H9 (cell line): ENCODE measurements at regions not wholly inside any gene's neighbourhood (a gene's known extent, or its start where the extent isn't known, plus 50 kb on each side); places are given as distances from the start of the nearest gene placed in this dataset.

Experiments used
- DNase-seq: peaks from one replicate; pipeline ENCODE4 v3.0.0-alpha.2; 2017
- H2AFZ ChIP-seq: one replicate; pipeline ENCODE4 v1.6.1; 2013; ENCODE audit warnings: mild to moderate bottlenecking, low read length, control low read depth, moderate library complexity
- H2AK5ac ChIP-seq: 2 replicates; pipeline ENCODE4 v1.6.1; 2013; ENCODE audit warnings: low read length, control low read depth, mixed read lengths; ENCODE audit not compliant: insufficient read length
- H2BK120ac ChIP-seq: one replicate; pipeline ENCODE4 v1.6.1; 2013; ENCODE audit warnings: low read depth, mild to moderate bottlenecking, low read length, control low read depth, inconsistent platforms; ENCODE audit not compliant: poor library complexity, severe bottlenecking
- H2BK12ac ChIP-seq: 2 replicates; pipeline ENCODE4 v1.6.1; 2013; ENCODE audit warnings: low read length, control low read depth, mixed read lengths, low read depth; ENCODE audit not compliant: insufficient read length
- H2BK15ac ChIP-seq: 2 replicates; pipeline ENCODE4 v1.6.1; 2013; ENCODE audit warnings: low read depth, low read length, control low read depth
- H2BK20ac ChIP-seq: one replicate; pipeline ENCODE4 v1.6.1; 2013; ENCODE audit warnings: low read depth, mild to moderate bottlenecking, low read length, control low read depth, inconsistent platforms; ENCODE audit not compliant: poor library complexity, severe bottlenecking
- H2BK5ac ChIP-seq: 2 replicates; pipeline ENCODE4 v1.6.1; 2013; ENCODE audit warnings: low read length, control low read depth, mixed read lengths; ENCODE audit not compliant: insufficient read length
- H3K14ac ChIP-seq: 2 replicates; pipeline ENCODE4 v1.6.1; 2013; ENCODE audit warnings: low read length, control low read depth; ENCODE audit not compliant: insufficient read depth
- H3K18ac ChIP-seq: 2 replicates; pipeline ENCODE4 v1.6.1; 2013; ENCODE audit warnings: low read depth, mild to moderate bottlenecking, mixed read lengths, low read length, control low read depth; ENCODE audit not compliant: insufficient read length
- H3K23ac ChIP-seq: 2 replicates; pipeline ENCODE4 v1.6.1; 2013; ENCODE audit warnings: low read length, control low read depth, mixed read lengths, low read depth; ENCODE audit not compliant: insufficient read length
- H3K23me2 ChIP-seq: 2 replicates; pipeline ENCODE4 v1.6.1; 2013; ENCODE audit warnings: low read depth, mild to moderate bottlenecking, mixed read lengths, low read length, control low read depth; ENCODE audit not compliant: insufficient read length, poor library complexity, severe bottlenecking
- H3K27ac ChIP-seq: 2 replicates; pipeline ENCODE4 v1.5.1; 2013; ENCODE audit warnings: low read length, control low read depth, mixed read lengths, low read depth; ENCODE audit not compliant: insufficient read length
- H3K27me3 ChIP-seq: 2 replicates; pipeline ENCODE4 v1.6.1; 2013; ENCODE audit warnings: low read length, control low read depth, inconsistent platforms; ENCODE audit not compliant: insufficient read depth
- H3K4ac ChIP-seq: 2 replicates; pipeline ENCODE4 v1.6.1; 2013; ENCODE audit warnings: low read depth, mild to moderate bottlenecking, control low read depth, inconsistent platforms, low read length, moderate library complexity
- H3K4me1 ChIP-seq: 2 replicates; pipeline ENCODE4 v1.6.1; 2013; ENCODE audit warnings: low read length, control low read depth, inconsistent platforms; ENCODE audit not compliant: insufficient read depth
- H3K4me2 ChIP-seq: 2 replicates; pipeline ENCODE4 v1.6.1; 2013; ENCODE audit warnings: low read length, control low read depth, mixed read lengths; ENCODE audit not compliant: insufficient read length, insufficient read depth
- H3K56ac ChIP-seq: 2 replicates; pipeline ENCODE4 v1.6.1; 2013; ENCODE audit warnings: low read depth, mild to moderate bottlenecking, mixed read lengths, low read length, control low read depth; ENCODE audit not compliant: insufficient read length
- H3K79me1 ChIP-seq: 2 replicates; pipeline ENCODE4 v1.6.1; 2013; ENCODE audit warnings: low read depth, mild to moderate bottlenecking, moderate library complexity, low read length, control low read depth, inconsistent platforms; ENCODE audit not compliant: insufficient read depth, poor library complexity, severe bottlenecking
- H3K79me2 ChIP-seq: 2 replicates; pipeline ENCODE4 v1.6.1; 2013; ENCODE audit warnings: low read length, control low read depth, inconsistent platforms; ENCODE audit not compliant: insufficient read depth
- H3K9ac ChIP-seq: 2 replicates; pipeline ENCODE4 v1.6.1; 2013; ENCODE audit warnings: low read length, control low read depth, mixed read lengths; ENCODE audit not compliant: insufficient read length; ENCODE audit errors: extremely low read depth
- H3K9me3 ChIP-seq: one replicate; pipeline ENCODE4 v1.6.1; 2013; ENCODE audit warnings: low read depth, low read length, inconsistent platforms; ENCODE audit not compliant: control insufficient read depth
- H3T11ph ChIP-seq: one replicate; pipeline ENCODE4 v1.6.1; 2013; ENCODE audit warnings: mild to moderate bottlenecking, low read length, control low read depth, inconsistent platforms
- H4K20me1 ChIP-seq: one replicate; pipeline ENCODE4 v1.6.1; 2013; ENCODE audit not compliant: control insufficient read depth, insufficient read length, insufficient read depth
- H4K5ac ChIP-seq: 2 replicates; pipeline ENCODE4 v1.6.1; 2013; ENCODE audit warnings: low read depth, mild to moderate bottlenecking, mixed read lengths, low read length, control low read depth; ENCODE audit not compliant: insufficient read length
- H4K8ac ChIP-seq: replicated peaks from 2 replicates; pipeline ENCODE4 v1.6.1; 2013; ENCODE audit warnings: low read length, control low read depth, mixed read lengths, low read depth; ENCODE audit not compliant: insufficient read length
- H4K91ac ChIP-seq: 2 replicates; pipeline ENCODE4 v1.6.1; 2013; ENCODE audit warnings: low read depth, mild to moderate bottlenecking, moderate library complexity, mixed read lengths, low read length, control low read depth; ENCODE audit not compliant: insufficient read length
- H3K27ac Mint-ChIP-seq, 3 experiments: 2 replicates in 2 of 3; 3 replicates in 1 of 3; pipeline ENCODE4 v1.8.0; 2020 to 2021; ENCODE audit warnings: mixed read lengths in 3 of 3, mild to moderate bottlenecking in 1 of 3, moderate library complexity in 1 of 3
- H3K27me3 Mint-ChIP-seq: 2 replicates; pipeline ENCODE4 v1.8.0; 2021; ENCODE audit warnings: low read depth, mild to moderate bottlenecking, moderate library complexity, mixed read lengths
- H3K36me3 Mint-ChIP-seq, 3 experiments: 2 replicates in 2 of 3; 3 replicates in 1 of 3; pipeline ENCODE4 v1.8.0; 2020 to 2021; ENCODE audit warnings: low read depth in 3 of 3, mixed read lengths in 3 of 3; ENCODE audit not compliant: insufficient read depth in 1 of 3
- H3K4me1 Mint-ChIP-seq, 2 experiments: 2 replicates each; pipeline ENCODE4 v1.8.0; 2020; ENCODE audit warnings: mixed read lengths in 2 of 2
- H3K4me3 Mint-ChIP-seq, 2 experiments: 2 replicates in 1 of 2; 3 replicates in 1 of 2; pipeline ENCODE4 v1.8.0; 2020 to 2021; ENCODE audit warnings: mild to moderate bottlenecking in 2 of 2, mixed read lengths in 2 of 2, moderate library complexity in 1 of 2
- H3K9me3 Mint-ChIP-seq, 2 experiments: 2 replicates in 1 of 2; 3 replicates in 1 of 2; pipeline ENCODE4 v1.8.0; 2020; ENCODE audit warnings: mild to moderate bottlenecking in 2 of 2, mixed read lengths in 2 of 2, moderate library complexity in 1 of 2
- CTCF ChIP-seq: fragments of 200-600 bp; sonication (generic); conservative IDR thresholded peaks from 3 replicates; pipeline ENCODE4 v1.8.0; 2021; ENCODE audit warnings: antibody characterized with exemption, mild to moderate bottlenecking
- WGBS: extraction: QIAGEN DNeasy Blood & Tissue Kit; methylation state at CpG from one replicate; pipeline ENCODE4 v1.1.7; 2013; ENCODE audit warnings: missing lambda C conversion rate, low lambda C conversion rate, mixed read lengths; ENCODE audit not compliant: insufficient read length; ENCODE audit errors: extremely low coverage; 5-methylcytosine and 5-hydroxymethylcytosine counted together

- no peak overlapping the region for H3K14ac ChIP-seq
- Mint-ChIP-seq H3K9me3 (peaks cover 10 to 16% of the 10 kb centered on the region in 2 experiments; a peak in 4 of 5 replicates), H3K27me3 (peaks cover 8% of the 10 kb centered on the region), H3K4me3 (no peak overlapping the region), H3K4me1 (peaks cover 4 to 7% of the 10 kb centered on the region in 2 experiments), H3K36me3 (peaks cover 0 to 16% (median 0%) of the 10 kb centered on the region in 3 experiments; a peak in 4 of 7 replicates), H3K27ac (no peak overlapping the region)
- no peaks in the 10 kb centered on the region for H4K20me1 ChIP-seq
- H3K79me1 ChIP-seq, result no peaks in the 10 kb centered on the region
- no peaks in the 10 kb centered on the region for H3K23me2 ChIP-seq
- TF ChIP-seq CTCF, result no peak
- H3T11ph ChIP-seq, result no peak overlapping the region
- H3K23ac ChIP-seq, result no peak overlapping the region
- H2BK20ac ChIP-seq, result no peak overlapping the region
- no peak overlapping the region for H2BK12ac ChIP-seq
- H2BK15ac ChIP-seq, result no peak overlapping the region
- H3K27me3 ChIP-seq, result no peaks in the 10 kb centered on the region
- no peak overlapping the region for H2BK120ac ChIP-seq
- no peak overlapping the region for H2BK5ac ChIP-seq
- H4K5ac ChIP-seq, result no peak overlapping the region
- no peaks in the 10 kb centered on the region for H3K4me1 ChIP-seq
- no peak overlapping the region for H3K18ac ChIP-seq
- H3K56ac ChIP-seq, result no peak overlapping the region
- DNase-seq, result peak; percentile 4
- no peak overlapping the region for H2AK5ac ChIP-seq
- H4K91ac ChIP-seq, result no peak overlapping the region
- WGBS, result no CpG with 5 or more reads among the region's 2 CpGs
- H3K4me2 ChIP-seq, result no peak overlapping the region
- H3K9ac ChIP-seq, result no peak overlapping the region
- H3K9me3 ChIP-seq, result no peaks in the 10 kb centered on the region
- H3K79me2 ChIP-seq, result no peaks in the 10 kb centered on the region
- H3K27ac ChIP-seq, result no peak overlapping the region
- no peak overlapping the region for H2AFZ ChIP-seq
- H3K4ac ChIP-seq, result no peak overlapping the region
- no peak overlapping the region for H4K8ac ChIP-seq
Measured at GRCh38 chr10:47224546-47225218, 75.3 kb upstream of the GDF10 start.
